B cell (primary cell): ENCODE measurements at regions not wholly inside any gene's neighbourhood (a gene's known extent, or its start where the extent isn't known, plus 50 kb on each side); places are given as distances from the start of the nearest gene placed in this dataset.

Experiments used
- ATAC-seq: fragments of 200-7000 bp; cut with Tn5 transposase; one replicate; pipeline ENCODE4 v1.10.0; 2021; ENCODE audit warnings: low read depth, mild to moderate bottlenecking, moderate number of reproducible peaks, moderate library complexity
- CTCF ChIA-PET: fragments of 350-600 bp; sonication (Branson Sonifier 250); formaldehyde crosslinking; loops from one replicate; lab custom pipeline; 2021; ENCODE audit warnings: antibody characterized with exemption, inconsistent platforms; lab: Charles Lee
- POLR2A ChIA-PET: fragments of 350-600 bp; sonication (Branson Sonifier 250); formaldehyde crosslinking; loops from one replicate; lab custom pipeline; 2021; ENCODE audit warnings: antibody characterized with exemption; lab: Charles Lee
- DNase-seq: peaks from one replicate; pipeline ENCODE4 v3.0.0; 2013
- H2AFZ ChIP-seq: 2 replicates; pipeline ENCODE4 v1.6.1; 2012; ENCODE audit warnings: mild to moderate bottlenecking, low read depth, low read length; ENCODE audit not compliant: insufficient read depth, poor library complexity, severe bottlenecking
- H3K27ac ChIP-seq, 2 donors: 1 replicate in 1 of 2; 2 replicates in 1 of 2; pipeline ENCODE4 v1.5.1; 2012 to 2013; ENCODE audit warnings: low read length in 2 of 2, mild to moderate bottlenecking in 2 of 2, moderate library complexity in 1 of 2
- H3K27me3 ChIP-seq, 4 experiments: fragments of 200-600 bp in 1 of 4; sonication (generic) in 1 of 4; replicated peaks in 1 of 4; 1 replicate in 2 of 4; 2 replicates in 2 of 4; pipeline versions ENCODE4 v1.6.1 to v1.7.0; 2013 to 2016; ENCODE audit warnings: low read length in 3 of 4, mild to moderate bottlenecking in 2 of 4, mixed read lengths in 1 of 4, moderate library complexity in 1 of 4; ENCODE audit not compliant: insufficient read depth in 4 of 4, control insufficient read depth in 3 of 4; ENCODE audit errors: control extremely low read depth in 1 of 4
- H3K36me3 ChIP-seq, 2 experiments: replicated peaks in 1 of 2; 1 replicate in 1 of 2; 2 replicates in 1 of 2; pipeline versions ENCODE4 v1.6.1 to v1.7.1; 2013; ENCODE audit warnings: low read length in 1 of 2; ENCODE audit not compliant: insufficient read depth in 2 of 2, control insufficient read depth in 1 of 2; ENCODE audit errors: control extremely low read depth in 1 of 2, extremely low read depth in 1 of 2
- H3K4me1 ChIP-seq, 2 donors: fragments of 200-600 bp in 1 of 2; sonication (generic) in 1 of 2; 1 replicate in 1 of 2; 2 replicates in 1 of 2; pipeline versions ENCODE4 v1.5.1 to v1.6.1; 2013 to 2017; ENCODE audit warnings: low read length in 2 of 2; ENCODE audit not compliant: control insufficient read depth in 2 of 2, insufficient read depth in 2 of 2
- H3K4me2 ChIP-seq: replicated peaks from 2 replicates; pipeline ENCODE3; 2012; ENCODE audit warnings: mild to moderate bottlenecking, low read depth, low read length; ENCODE audit not compliant: poor library complexity, severe bottlenecking
- H3K4me3 ChIP-seq, 5 experiments: fragments of 200-600 bp in 1 of 5; sonication (generic) in 1 of 5; 1 replicate in 3 of 5; 2 replicates in 2 of 5; pipeline versions ENCODE4 v1.5.1 to v1.7.0; 2011 to 2016; ENCODE audit warnings: low read length in 4 of 5, mild to moderate bottlenecking in 4 of 5, low read depth in 2 of 5, control low read depth in 1 of 5, moderate library complexity in 1 of 5; ENCODE audit not compliant: insufficient read depth in 1 of 5; ENCODE audit errors: control extremely low read depth in 1 of 5, extremely low read depth in 1 of 5
- H3K79me2 ChIP-seq: fragments of 200-600 bp; sonication (generic); one replicate; pipeline ENCODE4 v1.6.0; 2016; ENCODE audit warnings: low read length; ENCODE audit not compliant: control insufficient read depth, insufficient read depth
- H3K9ac ChIP-seq: fragments of 200-600 bp; sonication (generic); 2 replicates; pipeline ENCODE4 v1.6.1; 2017; ENCODE audit warnings: mild to moderate bottlenecking, low read length, moderate library complexity
- H3K9me3 ChIP-seq, 3 donors: one replicate each; pipeline versions ENCODE4 v1.6.1 to v1.7.1; 2013; ENCODE audit warnings: low read length in 2 of 3; ENCODE audit not compliant: control insufficient read depth in 2 of 3, insufficient read depth in 1 of 3; ENCODE audit errors: control extremely low read depth in 1 of 3
- H4K20me1 ChIP-seq: 2 replicates; pipeline ENCODE4 v1.6.0; 2012; ENCODE audit warnings: mild to moderate bottlenecking, low read length; ENCODE audit not compliant: insufficient read depth, control insufficient read depth, poor library complexity, severe bottlenecking
- H3K27ac Mint-ChIP-seq: one replicate; pipeline ENCODE4 v1.8.0; 2021; ENCODE audit warnings: mixed read lengths
- H3K27me3 Mint-ChIP-seq: one replicate; pipeline ENCODE4 v1.8.0; 2021; ENCODE audit warnings: mixed read lengths
- H3K4me1 Mint-ChIP-seq: one replicate; pipeline ENCODE4 v1.8.0; 2021; ENCODE audit warnings: mixed read lengths
- H3K4me3 Mint-ChIP-seq: one replicate; pipeline ENCODE4 v1.8.0; 2021; ENCODE audit warnings: mixed read lengths
- H3K9me3 Mint-ChIP-seq: one replicate; pipeline ENCODE4 v1.8.0; 2022; ENCODE audit warnings: mixed read lengths; ENCODE audit not compliant: insufficient read depth
- CTCF ChIP-seq: fragments of 200-600 bp; IDR thresholded peaks from one replicate; pipeline ENCODE4 v1.8.0; 2022; ENCODE audit warnings: antibody characterized with exemption, mild to moderate bottlenecking
- EZH2 ChIP-seq: IDR thresholded peaks from 2 replicates; pipeline ENCODE4 v1.6.1; 2012; ENCODE audit warnings: borderline replicate concordance, low read depth, mild to moderate bottlenecking, moderate library complexity, low read length; ENCODE audit not compliant: insufficient read depth, poor library complexity, severe bottlenecking
- WGBS: methylation state at CpG from one replicate; pipeline ENCODE4 v1.1.5; 2013; ENCODE audit warnings: missing lambda C conversion rate; ENCODE audit not compliant: insufficient coverage; 5-methylcytosine and 5-hydroxymethylcytosine counted together
- intact Hi-C: fragments of 100-400 bp; cut with micrococcal nuclease; formaldehyde crosslinking; loops from one replicate; pipeline ENCODE4 v1.10.0; 2022

DNA sequence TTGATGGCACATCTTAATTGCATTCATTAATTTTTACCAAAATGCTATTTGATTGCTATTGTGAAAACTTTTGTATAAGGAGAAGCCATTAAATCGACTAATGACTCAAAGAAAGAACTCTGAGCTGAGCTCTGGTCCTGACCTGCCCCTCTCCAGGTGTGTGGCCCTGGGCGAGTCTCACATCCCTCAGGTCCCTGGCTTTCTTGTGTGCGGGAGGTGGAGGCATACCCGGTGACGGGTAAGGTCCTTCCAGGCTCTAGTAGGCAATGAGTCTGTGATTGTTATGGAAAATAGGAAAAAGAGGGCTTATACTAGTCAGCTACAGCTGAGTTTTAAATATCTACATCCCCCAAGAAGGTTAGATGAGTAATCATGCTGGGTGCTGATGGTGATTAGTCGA, 248.1 kb downstream of the GATA3 start:
- ATAC-seq (no peak), DNase-seq (no peak)
- ChIA-PET POLR2A (no interaction called here), CTCF (no interaction called here)
- H3K4me2 ChIP-seq: no peak overlapping the region
- H3K27me3 Mint-ChIP-seq: no peaks in the 10 kb centered on the region
- no peak overlapping the region for H2AFZ ChIP-seq
- no peak overlapping the region for H3K4me3 ChIP-seq
- H3K27ac Mint-ChIP-seq: no peak overlapping the region
- no peaks in the 10 kb centered on the region for H3K79me2 ChIP-seq
- H3K27me3 ChIP-seq: peaks cover 0 to 3% (median 0%) of the 10 kb centered on the region in 4 experiments
- no peaks in the 10 kb centered on the region for H3K9me3 ChIP-seq
- H4K20me1 ChIP-seq: no peaks in the 10 kb centered on the region
- no peaks in the 10 kb centered on the region for H3K4me1 Mint-ChIP-seq
- H3K27ac ChIP-seq: no peak overlapping the region
- no peak overlapping the region for H3K9ac ChIP-seq
- no peak overlapping the region for H3K4me3 Mint-ChIP-seq
- WGBS: 85% methylated on average over 4 of the region's 6 CpGs
- H3K4me1 ChIP-seq: no peaks in the 10 kb centered on the region
- TF ChIP-seq CTCF: no peak
- no peak for TF ChIP-seq EZH2
- no peaks in the 10 kb centered on the region for H3K9me3 Mint-ChIP-seq
- intact Hi-C loops: no loop called here
- no peaks in the 10 kb centered on the region for H3K36me3 ChIP-seq

- H3K4me1 Mint-ChIP-seq: no peaks in the 10 kb centered on the region
- Histone ChIP-seq H3K9ac (no peak overlapping the region), H3K27ac (no peak overlapping the region), H3K27me3 (no peaks in the 10 kb centered on the region), H3K36me3 (no peaks in the 10 kb centered on the region), H3K79me2 (no peaks in the 10 kb centered on the region), H3K4me1 (no peaks in the 10 kb centered on the region), H3K4me2 (no peak overlapping the region), H4K20me1 (no peaks in the 10 kb centered on the region), H2AFZ (no peak overlapping the region), H3K9me3 (no peaks in the 10 kb centered on the region), H3K4me3 (no peak overlapping the region)
- no peak overlapping the region for H3K27ac Mint-ChIP-seq
- no peaks in the 10 kb centered on the region for H3K9me3 Mint-ChIP-seq
- ATAC-seq (no peak), DNase-seq (no peak)
- ChIA-PET CTCF (no interaction called here), POLR2A (no interaction called here)
- no peaks in the 10 kb centered on the region for H3K27me3 Mint-ChIP-seq
- H3K4me3 Mint-ChIP-seq: no peak overlapping the region
- TF ChIP-seq CTCF (no peak), EZH2 (no peak)
- 94% methylated on average over 5 of the region's 10 CpGs for WGBS
- intact Hi-C loops: no loop called here
These were observed 250.4 kb downstream of the GATA3 start for GRCh38 chr10:8304861-8305260.
